ENCODE measurements at regions not wholly inside any gene's neighbourhood (a gene's known extent, or its start where the extent isn't known, plus 50 kb on each side); places are given as distances from the start of the nearest gene placed in this dataset.
"Not testable (repeated sequence)": the region's sequence is repeated elsewhere in the genome, so short reads cannot be mapped to it uniquely, and the experiment has no call there.

DNA sequence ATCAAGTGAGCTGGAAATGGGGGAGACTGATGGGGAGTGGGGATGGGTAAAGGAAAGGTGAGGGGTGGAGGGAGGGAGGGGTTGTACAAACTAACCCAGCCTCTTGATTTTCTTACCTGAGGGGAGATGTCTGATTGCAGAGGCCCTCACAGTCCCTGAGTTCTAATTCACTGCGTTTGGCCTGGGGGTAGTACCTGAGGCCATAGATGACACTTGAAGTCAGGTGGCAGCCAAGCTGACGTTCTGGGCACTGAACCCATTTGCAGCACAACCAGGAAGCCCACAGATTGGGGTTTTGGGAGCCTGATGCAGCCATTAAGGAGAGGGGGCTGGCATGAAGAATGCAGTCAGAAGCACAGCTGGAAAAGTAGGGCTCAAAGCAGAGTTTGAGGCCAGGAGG is 153.8 kb upstream of the DTNBP1 start:
- no peak for DNase-seq (ENCODE audit: extremely low read depth, insufficient read length)
- no peak overlapping the region for H3K4me3 ChIP-seq (replicated peaks; ENCODE audit: low read depth, low read length)
- no peak for TF ChIP-seq CTCF (IDR thresholded peaks at IDR 0.05; ENCODE audit: insufficient read depth, low read length, poor library complexity, severe bottlenecking)
- no peaks in the 10 kb centered on the region for H3K36me3 ChIP-seq (ENCODE audit: control insufficient read depth, insufficient read depth, low read length)
- H3K27me3 ChIP-seq (replicated peaks; ENCODE audit: control insufficient read depth, insufficient read depth, low read length), result no peaks in the 10 kb centered on the region

GRCh38 chr6:15813698-15814097 is 150.9 kb upstream of the DTNBP1 start:
- not testable (repeated sequence) for H3K4me3 ChIP-seq (replicated peaks; ENCODE audit: low read depth, low read length); H3K27me3 ChIP-seq (replicated peaks; ENCODE audit: control insufficient read depth, insufficient read depth, low read length); DNase-seq (ENCODE audit: extremely low read depth, insufficient read length); H3K36me3 ChIP-seq (ENCODE audit: control insufficient read depth, insufficient read depth, low read length)

DNA sequence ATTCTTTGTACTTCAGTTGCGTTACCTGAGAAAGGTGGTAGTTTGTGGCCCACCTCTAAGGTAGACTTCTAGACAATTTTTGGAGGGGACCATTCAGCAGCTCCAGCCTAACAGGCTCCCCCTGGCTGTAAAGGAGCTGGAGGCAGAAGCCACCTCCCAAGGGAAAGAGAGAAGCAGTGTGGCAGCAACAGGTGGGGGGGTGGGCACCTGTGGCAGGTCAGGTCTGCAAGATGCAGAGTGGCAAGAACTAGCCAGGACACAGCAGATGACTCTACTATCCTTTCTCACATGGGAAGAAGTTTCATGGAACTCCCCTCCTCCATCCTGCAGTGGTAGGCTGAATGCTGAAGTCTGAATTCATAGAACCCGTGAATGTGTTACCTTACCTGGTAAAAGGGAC is 148.3 kb upstream of the DTNBP1 start:
- TF ChIP-seq CTCF (IDR thresholded peaks at IDR 0.05; ENCODE audit: insufficient read depth, low read length, poor library complexity, severe bottlenecking), result no peak
- Histone ChIP-seq H3K36me3 (ENCODE audit: control insufficient read depth, insufficient read depth, low read length) (no peaks in the 10 kb centered on the region), H3K27me3 (replicated peaks; ENCODE audit: control insufficient read depth, insufficient read depth, low read length) (no peaks in the 10 kb centered on the region), H3K4me3 (replicated peaks; ENCODE audit: low read depth, low read length) (no peak overlapping the region)
- DNase-seq (ENCODE audit: extremely low read depth, insufficient read length), result no peak

DNA sequence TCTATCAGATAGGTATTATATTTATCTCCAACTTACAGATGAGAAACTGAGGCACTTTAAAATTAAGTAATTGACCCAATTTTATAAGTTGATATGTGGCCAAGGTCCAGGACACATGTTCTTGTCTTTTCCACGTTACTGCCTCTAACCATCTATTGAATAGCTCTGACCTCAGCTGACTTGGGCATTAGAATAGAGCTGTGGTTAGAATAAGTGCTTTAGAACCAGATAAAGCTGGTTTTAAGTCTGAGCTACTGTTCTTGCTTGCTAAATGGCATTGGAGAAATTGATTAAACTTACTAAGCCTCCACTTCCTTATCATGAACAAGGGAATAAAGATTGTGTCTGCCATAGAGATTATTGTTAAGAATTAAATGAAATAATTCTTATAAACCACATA is 147.8 kb upstream of the DTNBP1 start:
- Histone ChIP-seq H3K4me3 (replicated peaks; ENCODE audit: low read depth, low read length) (no peak overlapping the region), H3K36me3 (ENCODE audit: control insufficient read depth, insufficient read depth, low read length) (no peaks in the 10 kb centered on the region), H3K27me3 (replicated peaks; ENCODE audit: control insufficient read depth, insufficient read depth, low read length) (no peaks in the 10 kb centered on the region)
- DNase-seq (ENCODE audit: extremely low read depth, insufficient read length), result no peak
- TF ChIP-seq CTCF (IDR thresholded peaks at IDR 0.05; ENCODE audit: insufficient read depth, low read length, poor library complexity, severe bottlenecking), result no peak

DNA sequence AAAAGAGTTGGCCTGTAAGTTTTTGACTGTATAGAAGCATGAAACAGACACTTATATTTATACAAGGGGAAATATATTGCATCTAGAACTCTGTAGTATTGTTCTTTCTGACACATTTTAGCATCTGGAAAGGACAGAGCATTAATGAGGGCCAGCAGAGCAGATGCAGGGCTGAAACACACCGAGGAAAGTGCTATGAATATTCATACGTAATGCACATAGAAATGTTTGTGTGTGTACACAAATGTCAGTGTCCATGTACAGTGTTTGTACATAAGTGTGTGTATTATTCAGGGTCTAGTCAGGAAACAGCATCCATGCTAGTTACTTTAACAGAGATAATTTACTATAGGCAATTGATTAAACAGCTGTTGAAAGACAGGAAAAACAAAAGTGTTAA is 146.5 kb upstream of the DTNBP1 start:
- TF ChIP-seq CTCF (IDR thresholded peaks at IDR 0.05; ENCODE audit: insufficient read depth, low read length, poor library complexity, severe bottlenecking), result no peak
- H3K36me3 ChIP-seq (ENCODE audit: control insufficient read depth, insufficient read depth, low read length), result no peaks in the 10 kb centered on the region
- H3K4me3 ChIP-seq (replicated peaks; ENCODE audit: low read depth, low read length), result no peak overlapping the region
- no peak for DNase-seq (ENCODE audit: extremely low read depth, insufficient read length)
- no peaks in the 10 kb centered on the region for H3K27me3 ChIP-seq (replicated peaks; ENCODE audit: control insufficient read depth, insufficient read depth, low read length)

DNA sequence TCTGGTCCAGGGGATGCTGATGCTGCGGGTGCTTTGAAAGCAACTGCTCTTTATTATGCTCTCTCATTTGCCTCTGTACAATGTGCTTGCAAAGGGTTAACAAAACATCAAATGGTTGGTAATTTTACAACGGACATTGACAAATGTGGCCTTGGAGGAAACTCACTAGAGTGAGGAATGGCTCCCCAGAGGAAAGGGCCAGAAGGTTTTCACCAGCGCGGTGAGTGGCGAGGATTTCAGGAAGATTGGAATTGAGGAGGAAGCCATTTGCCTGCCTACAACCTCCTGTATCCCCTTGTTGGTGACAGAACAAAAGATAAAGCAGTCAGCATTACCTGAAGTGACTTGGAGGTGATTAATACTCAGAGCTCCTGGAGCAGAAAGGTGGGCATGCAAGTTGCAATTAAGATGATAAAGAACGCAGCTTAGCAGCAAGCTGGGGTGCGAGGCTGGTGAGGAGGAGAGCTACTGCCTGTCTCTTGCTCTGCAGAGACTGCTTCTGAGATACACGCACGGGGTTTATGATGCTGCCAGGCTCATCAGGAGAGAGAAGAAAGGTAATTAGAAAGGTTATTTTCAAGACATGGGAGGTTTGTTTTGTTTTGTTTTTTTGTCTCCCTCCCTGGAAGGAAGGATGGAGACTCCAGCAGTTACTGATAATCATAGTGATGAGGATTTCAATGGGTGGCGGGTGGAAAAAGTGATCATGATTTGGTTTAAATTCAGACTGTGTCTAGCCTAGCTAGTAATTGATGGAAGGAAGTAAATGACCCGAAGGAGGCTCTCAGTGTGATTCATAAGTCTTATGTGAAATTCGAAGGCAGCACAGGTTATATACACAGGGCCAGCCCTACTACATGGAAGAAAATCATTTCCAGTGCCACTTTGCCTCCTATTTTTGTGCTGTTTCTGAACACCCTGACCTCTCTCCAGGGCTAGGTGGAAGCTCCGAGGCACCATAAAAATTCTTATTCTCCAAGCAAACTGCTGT is 141.6 kb upstream of the DTNBP1 start:
- Histone ChIP-seq H3K36me3 (ENCODE audit: control insufficient read depth, insufficient read depth, low read length) (no peaks in the 10 kb centered on the region), H3K27me3 (replicated peaks; ENCODE audit: control insufficient read depth, insufficient read depth, low read length) (no peaks in the 10 kb centered on the region), H3K4me3 (replicated peaks; ENCODE audit: low read depth, low read length) (no peak overlapping the region)
- DNase-seq (ENCODE audit: extremely low read depth, insufficient read length), result no peak
- TF ChIP-seq CTCF (IDR thresholded peaks at IDR 0.05; ENCODE audit: insufficient read depth, low read length, poor library complexity, severe bottlenecking), result no peak
